ENCODE measurements at regions not wholly inside any gene's neighbourhood (a gene's known extent, or its start where the extent isn't known, plus 50 kb on each side); places are given as distances from the start of the nearest gene placed in this dataset.

DNA sequence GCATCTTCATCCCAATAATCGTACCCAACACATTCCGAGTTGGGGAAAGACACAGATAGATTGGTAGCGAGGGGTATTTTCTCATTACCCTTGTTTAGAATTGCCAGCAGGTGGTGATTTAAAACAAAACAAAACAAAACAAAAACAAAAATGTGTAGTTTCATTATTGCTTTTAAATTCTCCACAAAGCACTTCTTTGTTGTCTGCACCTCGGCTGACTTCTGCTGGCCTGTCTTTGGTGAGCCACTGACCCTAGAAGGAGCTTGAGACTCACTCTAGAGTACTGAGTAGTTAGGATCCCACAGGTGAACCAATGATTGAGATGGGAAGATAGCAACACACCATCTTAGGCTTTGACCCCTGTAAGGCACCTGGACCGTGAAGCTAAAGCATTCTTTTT, 105.4 kb upstream of the BET1 start:
- H3K4me2 ChIP-seq (ENCODE audit: low read length): no peak overlapping the region
- no peak overlapping the region for H2AFZ ChIP-seq (ENCODE audit: low read length)
- no TSS peak for BruUV-seq (replicated peaks)
- H3K4me3 ChIP-seq (ENCODE audit: low read depth, low read length, poor library complexity, severe bottlenecking): no peak overlapping the region
- no peaks in the 10 kb centered on the region for H4K20me1 ChIP-seq (ENCODE audit: insufficient read depth, low read length)
- no peak overlapping the region for H3K27ac ChIP-seq (ENCODE audit: low read depth, low read length, poor library complexity, severe bottlenecking)
- no peaks in the 10 kb centered on the region for H3K4me1 ChIP-seq (ENCODE audit: insufficient read depth, low read length, poor library complexity, severe bottlenecking)
- no peaks in the 10 kb centered on the region for H3K36me3 ChIP-seq (ENCODE audit: insufficient read depth, low read length)
- ChIA-PET CTCF (ENCODE audit: unreplicated experiment) (no interaction called here), POLR2A (interaction anchor here (0.6 to 1.5 kb wide), 4 partner anchors 10 to 53 kb away, joined by 3 to 4 read pairs (median 4); no protein-coding TSS in a partner anchor)
- no peaks in the 10 kb centered on the region for H3K9me2 ChIP-seq (ENCODE audit: insufficient read depth, low read length)
- intact Hi-C loops (cut with micrococcal nuclease; ENCODE audit: unreplicated experiment): no loop called here
- H3K9me3 ChIP-seq (ENCODE audit: low read length): no peaks in the 10 kb centered on the region
- H3K79me2 ChIP-seq (ENCODE audit: insufficient read depth, low read depth, low read length): no peaks in the 10 kb centered on the region
- TF ChIP-seq, protein P1, sequence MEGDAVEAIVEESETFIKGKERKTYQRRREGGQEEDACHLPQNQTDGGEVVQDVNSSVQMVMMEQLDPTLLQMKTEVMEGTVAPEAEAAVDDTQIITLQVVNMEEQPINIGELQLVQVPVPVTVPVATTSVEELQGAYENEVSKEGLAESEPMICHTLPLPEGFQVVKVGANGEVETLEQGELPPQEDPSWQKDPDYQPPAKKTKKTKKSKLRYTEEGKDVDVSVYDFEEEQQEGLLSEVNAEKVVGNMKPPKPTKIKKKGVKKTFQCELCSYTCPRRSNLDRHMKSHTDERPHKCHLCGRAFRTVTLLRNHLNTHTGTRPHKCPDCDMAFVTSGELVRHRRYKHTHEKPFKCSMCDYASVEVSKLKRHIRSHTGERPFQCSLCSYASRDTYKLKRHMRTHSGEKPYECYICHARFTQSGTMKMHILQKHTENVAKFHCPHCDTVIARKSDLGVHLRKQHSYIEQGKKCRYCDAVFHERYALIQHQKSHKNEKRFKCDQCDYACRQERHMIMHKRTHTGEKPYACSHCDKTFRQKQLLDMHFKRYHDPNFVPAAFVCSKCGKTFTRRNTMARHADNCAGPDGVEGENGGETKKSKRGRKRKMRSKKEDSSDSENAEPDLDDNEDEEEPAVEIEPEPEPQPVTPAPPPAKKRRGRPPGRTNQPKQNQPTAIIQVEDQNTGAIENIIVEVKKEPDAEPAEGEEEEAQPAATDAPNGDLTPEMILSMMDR (conservative IDR thresholded peaks at IDR 0.05; ENCODE audit: low read length): no peak
- TF ChIP-seq EZH2phosphoT487 (IDR thresholded peaks at IDR 0.05; ENCODE audit: borderline replicate concordance, low read depth, low read length): no peak
- no peak for DNase-seq (ENCODE audit: low spot score)

DNA sequence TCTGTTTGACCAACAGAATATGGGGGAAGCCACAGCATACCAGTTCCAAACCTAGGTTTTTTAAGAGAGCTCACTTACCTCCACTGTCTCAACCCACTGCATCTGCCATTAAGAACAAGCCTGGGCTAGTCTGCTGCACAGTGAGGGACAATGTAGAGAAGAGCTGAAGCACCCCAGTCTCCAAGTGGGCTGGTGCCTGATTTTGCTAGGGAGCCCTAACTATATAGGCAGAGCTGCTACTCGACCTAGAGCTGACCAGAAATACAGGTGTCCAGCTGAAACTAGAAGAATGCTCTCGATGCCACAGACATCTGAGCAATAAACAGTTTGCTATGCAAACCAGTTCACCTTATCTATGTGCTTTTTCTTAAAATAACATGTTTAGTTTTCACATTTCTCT, 106.9 kb upstream of the BET1 start:
- TF ChIP-seq, protein P1 (conservative IDR thresholded peaks at IDR 0.05; ENCODE audit: low read length): no peak
- TF ChIP-seq EZH2phosphoT487 (IDR thresholded peaks at IDR 0.05; ENCODE audit: borderline replicate concordance, low read depth, low read length): no peak
- Histone ChIP-seq H3K4me2 (ENCODE audit: low read length) (no peak overlapping the region), H3K4me1 (ENCODE audit: insufficient read depth, low read length, poor library complexity, severe bottlenecking) (no peaks in the 10 kb centered on the region), H3K9me3 (ENCODE audit: low read length) (no peaks in the 10 kb centered on the region), H3K36me3 (ENCODE audit: insufficient read depth, low read length) (no peaks in the 10 kb centered on the region), H2AFZ (ENCODE audit: low read length) (no peak overlapping the region), H3K27ac (ENCODE audit: low read depth, low read length, poor library complexity, severe bottlenecking) (no peak overlapping the region), H4K20me1 (ENCODE audit: insufficient read depth, low read length) (no peaks in the 10 kb centered on the region), H3K9me2 (ENCODE audit: insufficient read depth, low read length) (no peaks in the 10 kb centered on the region), H3K79me2 (ENCODE audit: insufficient read depth, low read depth, low read length) (no peaks in the 10 kb centered on the region), H3K4me3 (ENCODE audit: low read depth, low read length, poor library complexity, severe bottlenecking) (no peak overlapping the region)
- DNase-seq (ENCODE audit: low spot score): no peak
- ChIA-PET POLR2A (interaction anchor here (0.6 to 1.5 kb wide), 3 partner anchors 42 to 65 kb away, joined by 3 to 4 read pairs (median 3); no protein-coding TSS in a partner anchor), CTCF (ENCODE audit: unreplicated experiment) (no interaction called here)
- BruUV-seq (replicated peaks): no TSS peak
- intact Hi-C loops (cut with micrococcal nuclease; ENCODE audit: unreplicated experiment): no loop called here

DNA sequence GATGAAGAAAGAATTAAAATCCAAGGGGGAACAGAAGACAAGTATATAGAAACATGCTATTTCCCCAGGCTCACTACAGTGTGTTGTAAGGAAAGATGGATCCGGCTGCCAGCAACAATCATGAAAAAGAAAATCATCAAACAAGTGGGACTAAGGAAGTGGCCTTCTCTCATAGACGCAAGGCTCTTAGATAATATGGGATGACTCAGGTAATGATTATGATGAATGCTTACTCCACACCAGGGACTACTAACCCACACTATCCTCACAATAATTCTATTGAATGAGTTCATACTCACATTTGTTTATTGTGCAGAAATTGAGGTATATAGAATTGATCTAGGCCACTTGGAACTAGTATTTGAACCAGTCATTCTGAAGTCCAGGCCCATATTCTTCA, 111.2 kb upstream of the BET1 start:
- POLR2A ChIA-PET: interaction anchor here (0.7 to 2.2 kb wide), 2 partner anchors 12 to 28 kb away, joined by 3 to 6 read pairs; no protein-coding TSS in a partner anchor
- TF ChIP-seq EZH2phosphoT487 (IDR thresholded peaks at IDR 0.05; ENCODE audit: borderline replicate concordance, low read depth, low read length): no peak
- TF ChIP-seq, protein P1 (conservative IDR thresholded peaks at IDR 0.05; ENCODE audit: low read length): no peak
- Histone ChIP-seq H3K79me2 (ENCODE audit: insufficient read depth, low read depth, low read length) (no peaks in the 10 kb centered on the region), H3K4me2 (ENCODE audit: low read length) (no peak overlapping the region), H3K36me3 (ENCODE audit: insufficient read depth, low read length) (no peaks in the 10 kb centered on the region), H3K9me3 (ENCODE audit: low read length) (no peaks in the 10 kb centered on the region), H3K4me1 (ENCODE audit: insufficient read depth, low read length, poor library complexity, severe bottlenecking) (no peaks in the 10 kb centered on the region), H3K4me3 (ENCODE audit: low read depth, low read length, poor library complexity, severe bottlenecking) (no peak overlapping the region), H2AFZ (ENCODE audit: low read length) (no peak overlapping the region), H4K20me1 (ENCODE audit: insufficient read depth, low read length) (no peaks in the 10 kb centered on the region), H3K9me2 (ENCODE audit: insufficient read depth, low read length) (no peaks in the 10 kb centered on the region), H3K27ac (ENCODE audit: low read depth, low read length, poor library complexity, severe bottlenecking) (no peak overlapping the region)
- intact Hi-C loops (cut with micrococcal nuclease; ENCODE audit: unreplicated experiment): no loop called here
- BruUV-seq (replicated peaks): no TSS peak
- no peak for DNase-seq (ENCODE audit: low spot score)
- CTCF ChIA-PET (ENCODE audit: unreplicated experiment): no interaction called here

All from OCI-LY7 (cell line).